SK-N-SH (cell line): ENCODE measurements at regions not wholly inside any gene's neighbourhood (a gene's known extent, or its start where the extent isn't known, plus 50 kb on each side); places are given as distances from the start of the nearest gene placed in this dataset.

Source experiments
- CTCF ChIA-PET: fragments of 300-600, 350-600 bp; formaldehyde crosslinking; extraction: SDS; loops from one replicate; lab custom pipeline; 2021; lab: Yijun Ruan, JAX
- POLR2A ChIA-PET: fragments of 350-600 bp; sonication (Branson Sonifier 250); formaldehyde crosslinking; extraction: SDS; loops from one replicate; lab custom pipeline; 2020; ENCODE audit warnings: antibody characterized with exemption, inconsistent platforms; lab: Yijun Ruan, JAX
- DNase-seq: peaks from one replicate; pipeline ENCODE4 v3.0.0; 2012
- H2AFZ ChIP-seq: fragments of 200-600 bp; sonication (generic); 2 replicates; pipeline ENCODE4 v1.8.1; 2016; ENCODE audit warnings: antibody characterized with exemption, mild to moderate bottlenecking, low read depth
- H3F3A ChIP-seq: fragments of 200-600 bp; sonication (generic); replicated peaks from 2 replicates; pipeline ENCODE3; 2016; ENCODE audit warnings: antibody characterized with exemption, mild to moderate bottlenecking; ENCODE audit not compliant: insufficient read depth
- H3K27ac ChIP-seq, 2 experiments: fragments of 200-500 bp in 1 of 2; fragments of 200-600 bp in 1 of 2; sonication (Bioruptor generic) in 1 of 2; sonication (generic), shearing (Covaris generic) in 1 of 2; 2 replicates each; pipeline versions ENCODE4 v1.5.1 to v1.6.1; 2014 to 2016; ENCODE audit warnings: low read depth in 2 of 2, inconsistent platforms in 1 of 2, low read length in 1 of 2, mild to moderate bottlenecking in 1 of 2, mixed read lengths in 1 of 2
- H3K27me3 ChIP-seq: fragments of 200-600 bp; sonication (generic), shearing (Covaris generic); 2 replicates; pipeline ENCODE4 v1.6.1; 2016; ENCODE audit warnings: mixed run types; ENCODE audit not compliant: insufficient read depth
- H3K36me3 ChIP-seq, 2 experiments: fragments of 200-500 bp in 1 of 2; fragments of 200-600 bp in 1 of 2; sonication (Bioruptor generic) in 1 of 2; sonication (generic) in 1 of 2; replicated peaks in 1 of 2; 2 replicates each; pipeline versions ENCODE3 to v1.5.1; 2014 to 2016; ENCODE audit warnings: low read length in 1 of 2, mild to moderate bottlenecking in 1 of 2; ENCODE audit not compliant: insufficient read depth in 2 of 2, control insufficient read depth in 1 of 2
- H3K4me1 ChIP-seq, 2 experiments: fragments of 200-500 bp in 1 of 2; fragments of 200-600 bp in 1 of 2; sonication (Bioruptor generic) in 1 of 2; sonication (generic), shearing (Covaris generic) in 1 of 2; 2 replicates each; pipeline versions ENCODE4 v1.5.1 to v1.6.1; 2014 to 2016; ENCODE audit warnings: low read depth in 1 of 2, low read length in 1 of 2, mixed run types in 1 of 2; ENCODE audit not compliant: insufficient read depth in 2 of 2, control insufficient read depth in 1 of 2
- H3K4me2 ChIP-seq: fragments of 200-600 bp; sonication (generic), shearing (Covaris generic); 2 replicates; pipeline ENCODE4 v1.6.1; 2017; ENCODE audit warnings: mixed run types
- H3K4me3 ChIP-seq, 2 experiments: fragments of 200-500 bp in 1 of 2; fragments of 200-600 bp in 1 of 2; sonication (Bioruptor generic) in 1 of 2; sonication (generic), shearing (Covaris generic) in 1 of 2; 2 replicates each; pipeline versions ENCODE4 v1.5.1 to v1.8.1; 2014 to 2016; ENCODE audit warnings: low read depth in 2 of 2, inconsistent platforms in 1 of 2, low read length in 1 of 2, mild to moderate bottlenecking in 1 of 2, mixed read lengths in 1 of 2, moderate library complexity in 1 of 2
- H3K79me2 ChIP-seq: fragments of 200-600 bp; sonication (generic); 2 replicates; pipeline ENCODE4 v1.8.1; 2017; ENCODE audit warnings: mild to moderate bottlenecking; ENCODE audit not compliant: insufficient read depth
- H3K9ac ChIP-seq: fragments of 200-600 bp; sonication (generic); 2 replicates; pipeline ENCODE4 v1.6.1; 2017; ENCODE audit warnings: mixed run types
- H3K9me2 ChIP-seq: fragments of 200-600 bp; sonication (generic); 2 replicates; pipeline ENCODE4 v1.6.1; 2017; ENCODE audit warnings: mixed run types
- H3K9me3 ChIP-seq: fragments of 200-600 bp; sonication (generic); 2 replicates; pipeline ENCODE4 v1.6.1; 2017; ENCODE audit warnings: mixed run types, mild to moderate bottlenecking, moderate library complexity
- H4K20me1 ChIP-seq: fragments of 200-600 bp; sonication (generic); 2 replicates; pipeline ENCODE4 v1.6.1; 2017; ENCODE audit warnings: mild to moderate bottlenecking, mixed run types; ENCODE audit not compliant: insufficient read depth
- CHD2 ChIP-seq: fragments of 150-350 bp; IDR thresholded peaks from 2 replicates; pipeline ENCODE4 v1.6.1; 2018; ENCODE audit warnings: low read length; ENCODE audit not compliant: partially characterized antibody
- CTCF ChIP-seq: fragments of 200-600 bp; sonication (generic); IDR thresholded peaks from 2 replicates; pipeline ENCODE4 v1.6.1; 2017; ENCODE audit warnings: antibody characterized with exemption, mild to moderate bottlenecking, moderate library complexity
- FOSL2 ChIP-seq: IDR thresholded peaks from 2 replicates; pipeline ENCODE4 v1.4.0; 2012; ENCODE audit warnings: low read depth, mild to moderate bottlenecking, moderate library complexity, borderline replicate concordance
- JUND ChIP-seq: IDR thresholded peaks from 2 replicates; pipeline ENCODE4 v1.4.0; 2012
- NFIC ChIP-seq: IDR thresholded peaks from 2 replicates; pipeline ENCODE4 v1.4.0; 2012; ENCODE audit warnings: borderline replicate concordance
- NRF1 ChIP-seq: IDR thresholded peaks from 2 replicates; pipeline ENCODE4 v1.6.1; 2012; ENCODE audit warnings: low read depth, mild to moderate bottlenecking, low read length
- POLR2AphosphoS5 ChIP-seq: IDR thresholded peaks from 2 replicates; pipeline ENCODE4 v1.6.1; 2012; ENCODE audit warnings: low read depth, low read length
- RFX5 ChIP-seq: IDR thresholded peaks from 2 replicates; pipeline ENCODE4 v1.6.1; 2012; ENCODE audit warnings: mild to moderate bottlenecking, improper control_type of control experiment, low read length
- TAF1 ChIP-seq: IDR thresholded peaks from 2 replicates; pipeline ENCODE4 v1.6.1; 2012; ENCODE audit warnings: low read depth, mild to moderate bottlenecking, low read length, moderate library complexity, borderline replicate concordance
- YY1 ChIP-seq: IDR thresholded peaks from 2 replicates; pipeline ENCODE4 v1.4.0; 2012; ENCODE audit warnings: low read depth, mild to moderate bottlenecking
- WGBS: methylation state at CpG from one replicate; pipeline ENCODE4 v1.1.6; 2017; ENCODE audit warnings: low lambda C conversion rate; 5-methylcytosine and 5-hydroxymethylcytosine counted together
- TF ChIP-seq, protein P1 (sequence below): fragments of 150-350 bp; IDR thresholded peaks from 2 replicates; pipeline ENCODE4 v1.6.1; 2016; ENCODE audit warnings: mild to moderate bottlenecking, low read depth, low read length
- TF ChIP-seq, protein P2 (sequence below): IDR thresholded peaks from 2 replicates; pipeline ENCODE4 v1.4.0; 2012; ENCODE audit warnings: low read depth
- TF ChIP-seq, protein P3 (sequence below): IDR thresholded peaks from 2 replicates; pipeline ENCODE4 v1.4.0; 2012; ENCODE audit warnings: low read depth, borderline replicate concordance

- H3K79me2 ChIP-seq: no peaks in the 10 kb centered on the region
- TF ChIP-seq CHD2 (no peak), RFX5 (no peak), JUND (no peak), FOSL2 (no peak), YY1 (no peak), TAF1 (no peak)
- TF ChIP-seq, protein P1, sequence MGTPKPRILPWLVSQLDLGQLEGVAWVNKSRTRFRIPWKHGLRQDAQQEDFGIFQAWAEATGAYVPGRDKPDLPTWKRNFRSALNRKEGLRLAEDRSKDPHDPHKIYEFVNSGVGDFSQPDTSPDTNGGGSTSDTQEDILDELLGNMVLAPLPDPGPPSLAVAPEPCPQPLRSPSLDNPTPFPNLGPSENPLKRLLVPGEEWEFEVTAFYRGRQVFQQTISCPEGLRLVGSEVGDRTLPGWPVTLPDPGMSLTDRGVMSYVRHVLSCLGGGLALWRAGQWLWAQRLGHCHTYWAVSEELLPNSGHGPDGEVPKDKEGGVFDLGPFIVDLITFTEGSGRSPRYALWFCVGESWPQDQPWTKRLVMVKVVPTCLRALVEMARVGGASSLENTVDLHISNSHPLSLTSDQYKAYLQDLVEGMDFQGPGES: no peak
- TF ChIP-seq, protein P2, sequence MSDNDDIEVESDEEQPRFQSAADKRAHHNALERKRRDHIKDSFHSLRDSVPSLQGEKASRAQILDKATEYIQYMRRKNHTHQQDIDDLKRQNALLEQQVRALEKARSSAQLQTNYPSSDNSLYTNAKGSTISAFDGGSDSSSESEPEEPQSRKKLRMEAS: no peak
- TF ChIP-seq, protein P3, sequence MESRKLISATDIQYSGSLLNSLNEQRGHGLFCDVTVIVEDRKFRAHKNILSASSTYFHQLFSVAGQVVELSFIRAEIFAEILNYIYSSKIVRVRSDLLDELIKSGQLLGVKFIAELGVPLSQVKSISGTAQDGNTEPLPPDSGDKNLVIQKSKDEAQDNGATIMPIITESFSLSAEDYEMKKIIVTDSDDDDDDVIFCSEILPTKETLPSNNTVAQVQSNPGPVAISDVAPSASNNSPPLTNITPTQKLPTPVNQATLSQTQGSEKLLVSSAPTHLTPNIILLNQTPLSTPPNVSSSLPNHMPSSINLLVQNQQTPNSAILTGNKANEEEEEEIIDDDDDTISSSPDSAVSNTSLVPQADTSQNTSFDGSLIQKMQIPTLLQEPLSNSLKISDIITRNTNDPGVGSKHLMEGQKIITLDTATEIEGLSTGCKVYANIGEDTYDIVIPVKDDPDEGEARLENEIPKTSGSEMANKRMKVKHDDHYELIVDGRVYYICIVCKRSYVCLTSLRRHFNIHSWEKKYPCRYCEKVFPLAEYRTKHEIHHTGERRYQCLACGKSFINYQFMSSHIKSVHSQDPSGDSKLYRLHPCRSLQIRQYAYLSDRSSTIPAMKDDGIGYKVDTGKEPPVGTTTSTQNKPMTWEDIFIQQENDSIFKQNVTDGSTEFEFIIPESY: no peak
- ChIA-PET POLR2A (no interaction called here), CTCF (no interaction called here)
- no peak for DNase-seq
- H3K4me2 ChIP-seq: no peak overlapping the region
- H3K9ac ChIP-seq: no peak overlapping the region
- no peaks in the 10 kb centered on the region for H3K9me2 ChIP-seq
- no peak overlapping the region for H2AFZ ChIP-seq
- no peaks in the 10 kb centered on the region for H3F3A ChIP-seq
- no peak overlapping the region for H3K4me3 ChIP-seq
- under 1% methylated on average over 4 of the region's 4 CpGs for WGBS
- H3K27me3 ChIP-seq: no peaks in the 10 kb centered on the region
- H3K9me3 ChIP-seq: no peaks in the 10 kb centered on the region; the same call in 1 of the 2 replicates
- H4K20me1 ChIP-seq: no peaks in the 10 kb centered on the region
- no peaks in the 10 kb centered on the region for H3K4me1 ChIP-seq
- no peaks in the 10 kb centered on the region for H3K36me3 ChIP-seq
- H3K27ac ChIP-seq: no peak overlapping the region
Measured at GRCh38 chr4:164424846-164425245, 329.1 kb upstream of the SMIM31 start.

DNA sequence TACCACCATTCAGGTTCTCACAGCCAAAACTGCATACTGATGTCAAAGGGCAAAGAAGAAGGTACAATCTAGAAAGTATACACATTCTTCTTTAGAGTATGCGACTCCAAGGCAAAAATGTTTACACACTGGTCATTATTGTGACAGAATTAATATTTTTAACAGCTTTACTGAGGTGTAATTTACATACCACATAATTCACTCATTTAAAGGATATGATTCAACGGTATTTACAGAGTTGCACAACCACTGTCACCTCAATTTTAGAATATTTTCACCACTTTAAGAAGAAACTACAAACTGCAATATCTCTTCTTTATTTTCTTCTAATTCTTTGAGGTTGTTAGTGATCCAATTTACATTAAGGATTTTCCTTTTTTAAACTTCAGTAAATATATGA is 325.4 kb upstream of the SMIM31 start:
- H3K4me2 ChIP-seq: no peak overlapping the region
- no peaks in the 10 kb centered on the region for H3K79me2 ChIP-seq
- no peak overlapping the region for H3K27ac ChIP-seq
- no peaks in the 10 kb centered on the region for H3K4me1 ChIP-seq
- TF ChIP-seq CTCF (no peak), NRF1 (no peak), NFIC (no peak), POLR2AphosphoS5 (no peak)
- TF ChIP-seq, all 33 proteins: peak for 0
- H3K27me3 ChIP-seq: no peaks in the 10 kb centered on the region
- no peak overlapping the region for H3K9ac ChIP-seq
- no peaks in the 10 kb centered on the region for H3K36me3 ChIP-seq
- no peaks in the 10 kb centered on the region for H4K20me1 ChIP-seq
- no peak overlapping the region for H2AFZ ChIP-seq
- H3K4me3 ChIP-seq: no peak overlapping the region
- no peak for DNase-seq
- no peaks in the 10 kb centered on the region for H3F3A ChIP-seq
- WGBS: 0% methylated on average over 2 of the region's 2 CpGs
- H3K9me2 ChIP-seq: no peaks in the 10 kb centered on the region
- H3K9me3 ChIP-seq: no peaks in the 10 kb centered on the region; the same call in 1 of the 2 replicates
- ChIA-PET CTCF (no interaction called here), POLR2A (no interaction called here)
